IPS-NIHi7 (cell line): ENCODE measurements at regions not wholly inside any gene's neighbourhood (a gene's known extent, or its start where the extent isn't known, plus 50 kb on each side); places are given as distances from the start of the nearest gene placed in this dataset.

ENCODE experiments used
- DNase-seq: peaks from one replicate; pipeline ENCODE4 v3.0.0; 2012; ENCODE audit warnings: mixed read lengths; ENCODE audit errors: extremely low spot score

DNA sequence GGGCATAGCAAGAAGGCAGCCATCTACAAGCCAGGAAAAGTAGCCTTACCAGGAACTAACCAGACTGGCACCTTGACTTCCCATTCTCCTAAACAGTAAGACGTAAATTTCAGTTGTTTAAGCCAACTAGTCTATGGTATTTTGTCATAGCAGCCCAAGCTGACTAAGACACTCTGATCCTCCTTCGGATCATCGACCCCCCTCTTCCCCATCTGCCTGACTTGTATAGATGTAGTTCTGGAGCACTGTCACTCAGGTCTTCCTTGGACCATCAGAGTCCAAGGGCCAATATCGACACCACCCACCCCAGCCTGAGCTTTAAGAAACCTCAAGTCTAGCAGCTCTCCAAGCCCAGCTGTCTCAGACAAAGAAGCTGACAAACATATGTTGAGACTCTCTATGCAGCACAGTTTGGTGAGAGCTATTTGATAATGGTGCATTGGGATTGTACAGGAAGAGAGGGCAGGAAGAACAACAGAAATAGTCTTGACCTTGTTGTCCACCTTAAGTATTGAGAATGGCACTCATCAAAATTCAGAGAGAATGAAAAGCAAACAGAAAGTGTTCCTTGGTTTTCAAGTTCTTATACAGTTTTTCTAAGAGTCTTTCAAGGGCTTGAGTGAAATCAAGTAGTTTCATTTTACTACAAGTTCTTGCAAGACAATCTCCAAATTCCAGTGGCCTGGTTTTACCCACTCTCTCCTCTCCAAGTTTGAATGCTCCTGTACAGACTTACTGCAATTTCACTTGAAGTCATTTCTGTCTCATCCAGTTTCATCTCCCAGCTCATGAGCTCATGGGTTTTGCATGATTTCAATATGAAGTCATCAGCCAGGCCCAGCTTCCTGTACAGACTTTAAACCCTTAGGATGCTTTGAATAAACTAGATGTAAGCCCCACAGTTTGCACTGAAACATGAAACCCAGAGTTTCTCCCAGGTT is 122.3 kb upstream of the RAI14 start:
- DNase-seq = no peak

DNA sequence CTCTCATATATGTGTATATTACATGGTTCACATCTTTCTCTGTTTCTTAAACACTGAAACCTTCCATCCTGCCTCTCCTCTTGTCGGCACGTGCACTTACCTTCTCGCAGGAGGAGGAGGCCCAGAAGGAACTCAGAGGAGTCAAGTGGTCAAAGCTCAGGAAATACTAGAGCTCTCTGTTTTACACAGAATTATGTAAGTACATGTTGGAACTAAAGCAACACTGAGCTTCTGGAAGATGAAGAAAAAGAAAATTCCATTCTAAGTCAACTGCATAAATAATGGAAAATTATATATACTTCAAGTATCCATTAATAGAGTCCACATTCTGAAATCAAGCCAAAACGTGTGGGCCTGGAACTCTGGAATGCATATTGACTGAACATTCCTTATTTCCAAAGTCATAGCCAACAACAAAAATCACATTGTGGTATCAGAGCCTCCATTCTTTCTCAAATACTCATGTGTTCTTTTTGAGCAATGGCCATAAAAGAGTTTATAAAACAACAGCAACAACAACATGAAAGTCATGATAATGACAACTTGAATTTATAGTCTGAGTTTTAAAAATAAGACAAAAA is 121.5 kb upstream of the RAI14 start:
- DNase-seq = no peak

DNA sequence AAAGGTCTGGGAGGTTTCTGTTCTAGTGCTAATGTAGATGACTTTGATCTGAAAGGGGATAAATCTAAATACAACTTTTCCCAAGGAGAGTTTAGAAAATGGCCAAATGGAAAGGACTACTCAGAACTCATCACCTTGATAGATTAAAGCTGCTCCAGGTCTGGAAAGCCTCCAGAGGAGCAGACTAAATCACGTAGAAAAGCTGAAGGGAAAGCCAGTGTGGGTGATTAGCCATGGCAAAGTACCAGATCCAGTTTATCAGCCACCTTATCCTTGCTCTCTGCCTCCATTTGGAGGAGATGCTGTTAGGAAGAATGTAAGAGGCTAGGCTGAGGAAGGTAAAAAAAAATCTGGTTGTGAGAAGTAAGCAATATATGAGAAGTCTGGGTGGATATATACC is 120.7 kb upstream of the RAI14 start:
- DNase-seq = no peak

DNA sequence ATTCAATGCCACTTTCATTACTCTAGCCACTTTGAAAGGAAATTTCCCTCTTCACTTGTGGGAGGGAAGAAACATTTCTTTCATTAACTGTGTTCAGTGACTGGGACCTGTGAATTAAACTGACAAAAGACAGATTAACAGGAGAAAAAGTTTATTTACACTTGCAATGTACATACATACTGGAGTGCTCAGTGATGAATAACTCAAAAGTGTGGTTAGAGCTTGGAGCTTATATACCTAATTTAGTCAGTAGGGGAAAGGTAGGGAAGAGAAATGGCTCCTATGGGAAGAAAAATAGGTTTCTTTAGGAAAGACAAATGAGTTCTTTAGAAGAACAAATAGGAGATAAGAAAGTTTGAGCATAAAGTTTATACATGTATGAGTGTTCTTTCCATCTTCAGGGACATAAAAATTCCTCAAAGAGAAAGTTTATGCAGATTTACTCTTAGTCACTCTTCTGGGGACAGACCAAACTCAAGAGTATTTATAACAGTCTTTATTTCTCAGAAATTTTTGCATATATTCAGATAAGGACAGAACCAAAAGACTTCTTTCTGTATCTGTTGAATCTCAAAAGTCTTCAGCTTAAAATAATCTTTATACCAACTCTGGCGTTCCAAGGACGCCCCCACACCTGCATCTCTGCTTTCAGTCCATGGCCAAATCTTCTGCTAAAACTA is 120.0 kb upstream of the RAI14 start:
- DNase-seq = no peak

DNA sequence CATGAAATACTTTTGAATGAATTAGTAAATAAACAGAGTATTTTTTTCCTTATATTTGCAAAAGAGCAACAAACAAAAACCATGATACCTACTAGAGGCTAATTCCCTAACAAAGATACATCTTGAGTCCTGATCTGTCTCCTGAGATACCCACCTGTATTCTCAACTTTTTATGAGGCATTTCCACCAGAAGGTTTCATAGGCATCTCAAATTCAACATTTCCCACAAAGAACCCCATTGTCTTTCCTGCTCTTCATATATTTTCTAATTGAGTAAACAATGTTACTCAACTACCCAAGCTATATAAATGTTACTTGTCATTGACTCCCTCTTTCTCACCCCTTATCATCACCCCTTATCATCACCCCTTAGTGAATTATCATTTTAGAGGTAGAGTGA is 119.4 kb upstream of the RAI14 start:
- no peak for DNase-seq

DNA sequence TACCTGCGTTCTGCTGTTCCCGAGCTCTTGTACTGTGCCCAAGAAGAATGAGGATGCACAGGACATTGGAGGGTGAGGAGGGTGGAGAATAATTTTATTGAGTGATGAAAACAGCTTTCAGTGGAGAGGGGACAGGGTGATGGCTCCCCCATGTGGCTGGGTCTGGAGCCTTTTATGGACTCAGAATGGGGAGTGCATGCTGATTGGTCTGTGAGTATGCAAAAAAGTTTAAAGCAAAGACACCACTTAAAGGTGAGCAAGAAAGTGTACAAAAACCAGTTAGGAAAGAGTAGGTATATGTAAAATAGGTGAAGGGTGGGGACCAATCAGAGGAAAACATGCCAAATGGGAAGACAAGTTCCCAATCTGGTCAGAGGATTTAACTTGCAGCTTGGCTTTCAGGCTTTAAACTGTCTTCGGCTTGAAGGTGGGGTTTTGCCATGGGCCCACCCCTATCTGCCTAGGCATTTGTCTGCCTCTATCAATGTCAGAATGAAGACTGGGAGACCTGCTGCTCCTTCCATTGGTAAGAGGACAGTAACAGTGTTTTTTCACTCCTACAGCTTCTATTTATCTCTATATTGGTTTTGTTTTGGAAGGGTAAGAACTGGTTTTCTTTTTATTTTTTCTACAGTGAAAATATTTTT is 118.0 kb upstream of the RAI14 start:
- DNase-seq = no peak

DNA sequence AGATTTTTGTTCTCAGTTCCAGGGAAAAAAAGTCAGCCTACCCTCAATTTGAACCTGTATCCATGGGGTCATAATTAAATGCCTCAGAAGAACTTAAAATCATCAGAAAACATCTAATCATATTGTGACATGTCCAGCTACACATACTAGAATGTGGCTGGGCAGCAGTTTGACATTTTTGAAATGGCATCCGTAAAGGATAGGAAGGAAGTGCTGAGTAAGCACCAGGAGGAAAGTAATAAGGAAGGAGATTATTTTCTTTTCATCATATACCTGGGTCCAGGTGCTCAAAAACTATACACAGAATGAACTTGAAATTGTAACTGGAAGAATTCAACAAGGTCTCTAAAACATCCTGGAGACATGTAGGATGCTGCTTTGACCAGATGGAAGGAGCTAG is 116.9 kb upstream of the RAI14 start:
- DNase-seq = no peak

DNA sequence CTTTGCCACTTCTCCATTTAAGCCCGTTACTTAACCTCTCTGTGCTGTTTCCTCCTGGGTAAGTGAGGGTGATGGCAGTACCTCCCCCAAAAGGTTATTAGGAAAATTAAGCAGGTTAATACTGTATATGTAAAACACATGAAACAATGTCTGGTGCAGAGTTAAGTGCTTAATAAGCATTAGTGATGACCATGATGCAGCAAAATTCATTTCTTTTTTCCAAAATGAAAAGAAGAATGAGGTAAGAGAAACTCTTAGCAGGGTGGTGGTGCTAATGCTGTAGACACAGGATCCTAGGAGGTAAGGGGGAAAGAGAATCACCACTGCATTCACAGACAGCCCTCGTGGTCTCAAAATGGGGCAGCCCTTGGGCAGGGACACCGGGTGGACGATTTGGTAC is 115.1 kb upstream of the RAI14 start:
- no peak for DNase-seq

DNA sequence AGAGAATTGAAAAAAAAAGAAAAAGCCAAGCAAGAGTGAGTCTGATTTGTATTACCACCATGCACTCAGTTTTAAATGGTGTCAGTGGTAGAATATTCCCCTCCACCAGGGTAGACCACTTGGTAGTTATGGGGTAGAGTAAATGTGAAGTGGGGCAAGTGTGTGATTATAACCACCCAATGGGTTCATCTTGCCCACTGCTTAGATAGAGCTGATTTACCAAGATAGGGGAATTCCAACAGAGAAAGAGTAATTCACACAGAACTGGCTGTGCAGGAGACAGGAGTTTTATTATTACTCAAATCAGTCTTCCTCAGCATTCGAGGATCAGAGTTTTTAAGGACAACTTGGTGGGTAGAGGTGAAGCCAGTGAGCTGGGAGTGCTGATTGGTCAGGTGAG is 113.3 kb upstream of the RAI14 start:
- no peak for DNase-seq

DNA sequence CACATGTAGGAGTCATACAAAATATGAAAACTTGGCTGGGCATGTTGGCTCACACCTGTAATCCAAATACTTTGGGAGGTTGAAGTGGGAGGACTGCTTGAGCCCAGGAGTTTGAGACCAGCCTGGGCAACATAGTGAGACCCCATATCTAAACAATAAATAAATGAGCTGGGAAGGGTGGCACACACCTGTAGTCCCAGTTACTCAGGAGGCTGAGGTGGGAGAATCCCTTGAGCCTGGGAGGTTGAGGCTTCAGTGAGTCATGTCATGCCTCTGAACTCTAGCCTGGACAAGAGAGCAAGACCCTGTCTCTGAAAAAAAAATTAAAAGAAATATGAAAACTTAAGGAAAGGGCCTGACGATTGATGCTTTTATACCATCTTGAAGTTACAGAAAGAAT is 112.4 kb upstream of the RAI14 start:
- no peak for DNase-seq

DNA sequence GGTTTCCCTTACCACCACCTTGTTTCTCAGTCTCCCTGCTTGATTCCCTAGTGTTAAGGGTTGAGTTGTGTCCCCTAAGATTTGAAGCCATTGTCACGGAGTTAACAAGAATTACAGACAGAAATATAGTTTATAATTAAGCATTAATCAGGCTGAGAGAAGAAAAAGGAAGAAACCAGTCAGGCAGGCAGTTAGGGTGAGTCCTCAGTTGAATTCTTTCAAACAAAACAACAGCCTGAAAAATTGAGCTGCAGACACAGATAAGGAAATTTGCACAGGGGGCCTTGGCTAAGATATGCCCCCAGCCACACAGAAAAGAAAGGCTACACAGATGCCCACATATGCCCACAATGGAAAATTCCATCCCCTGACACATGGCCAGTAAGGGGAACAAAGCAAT is 111.7 kb upstream of the RAI14 start:
- DNase-seq = no peak

DNA sequence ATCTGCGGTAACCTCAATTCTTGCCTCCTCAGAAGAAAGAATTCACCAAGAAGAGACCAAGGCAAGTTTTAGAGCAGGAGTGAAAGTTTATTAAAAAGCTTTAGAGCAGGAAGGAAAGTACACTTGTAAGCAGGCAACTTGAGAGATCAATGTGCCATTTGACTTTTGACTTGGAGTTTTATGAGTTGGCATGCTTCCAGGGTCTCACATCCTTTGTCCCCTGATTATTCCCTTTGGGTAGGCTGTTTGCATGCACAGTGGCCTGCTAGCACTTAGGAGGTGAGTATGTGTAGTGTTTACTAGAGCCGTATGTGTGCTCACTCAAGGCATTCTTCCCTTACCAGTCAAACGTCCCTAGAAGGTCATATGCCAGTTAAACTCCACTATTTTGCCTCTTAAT is 111.0 kb upstream of the RAI14 start:
- DNase-seq = no peak

DNA sequence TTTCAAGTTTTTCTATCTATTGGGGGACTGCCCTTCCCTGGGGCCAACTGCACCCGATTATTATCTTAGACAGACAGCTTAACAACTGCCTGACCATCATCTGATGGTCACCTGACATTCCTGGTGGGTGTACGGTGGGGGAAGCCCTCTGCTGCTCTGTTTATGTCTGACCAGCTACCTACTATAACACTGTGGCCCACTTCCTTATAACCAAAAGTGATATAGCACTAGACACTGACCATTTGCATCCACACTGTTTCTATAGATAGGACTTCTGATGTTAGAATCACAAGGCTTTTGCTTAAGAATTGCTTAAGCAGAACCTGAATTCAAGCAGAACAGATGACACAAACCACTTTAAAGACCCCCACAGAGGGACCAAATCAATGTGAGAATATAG is 110.5 kb upstream of the RAI14 start:
- DNase-seq = no peak

DNA sequence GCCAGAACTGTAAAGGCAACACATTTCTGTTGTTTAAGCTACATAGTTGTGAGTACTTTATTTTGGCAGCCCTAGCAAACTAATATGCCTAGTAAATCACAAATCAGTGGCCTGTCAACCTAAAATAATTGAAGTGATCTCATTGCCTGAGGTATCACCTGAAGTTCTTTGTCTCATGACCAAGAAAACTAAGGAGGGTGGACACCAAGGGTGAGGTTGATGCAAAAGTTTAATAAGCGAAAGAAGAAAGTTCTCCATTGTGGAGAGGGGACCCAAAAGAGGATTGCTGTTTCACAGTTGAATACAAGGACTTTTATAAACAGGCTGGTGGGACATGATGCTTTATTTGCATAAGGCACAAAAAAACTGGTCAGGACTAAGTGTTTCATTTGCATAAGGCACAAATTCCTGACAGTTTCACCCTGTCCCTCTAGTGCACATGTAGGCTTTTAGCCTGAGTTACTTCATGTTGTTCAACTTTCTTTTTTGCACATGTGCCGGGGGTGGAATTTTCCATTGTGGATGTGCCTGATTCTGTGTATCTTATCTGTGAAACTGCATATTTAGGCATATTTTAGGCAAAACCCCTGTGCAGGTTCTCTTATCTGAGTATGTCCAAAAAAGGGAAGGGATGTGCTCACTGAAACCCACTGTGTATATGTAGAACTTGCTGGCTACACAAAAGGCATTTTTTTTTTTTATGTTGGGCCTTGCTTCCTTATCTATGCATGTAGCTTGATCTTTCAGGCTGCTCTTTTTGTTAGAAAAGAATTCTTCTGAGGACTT is 108.6 kb upstream of the RAI14 start:
- no peak for DNase-seq

DNA sequence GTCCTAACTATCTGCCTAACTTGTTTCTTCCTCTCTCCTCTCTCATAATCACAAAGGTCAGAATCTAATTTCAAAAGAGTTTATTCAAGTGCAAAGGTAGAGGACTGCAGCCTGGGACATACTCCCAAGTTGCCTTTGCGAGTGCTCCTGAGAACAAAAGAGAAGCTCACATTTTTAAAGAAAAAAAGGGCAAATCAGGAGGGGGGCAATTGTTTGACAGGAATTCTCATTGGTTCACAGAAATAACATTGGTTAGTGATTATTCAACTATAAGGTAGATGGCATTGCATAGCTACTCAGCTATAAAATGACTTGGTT is 108.1 kb upstream of the RAI14 start:
- no peak for DNase-seq

DNA sequence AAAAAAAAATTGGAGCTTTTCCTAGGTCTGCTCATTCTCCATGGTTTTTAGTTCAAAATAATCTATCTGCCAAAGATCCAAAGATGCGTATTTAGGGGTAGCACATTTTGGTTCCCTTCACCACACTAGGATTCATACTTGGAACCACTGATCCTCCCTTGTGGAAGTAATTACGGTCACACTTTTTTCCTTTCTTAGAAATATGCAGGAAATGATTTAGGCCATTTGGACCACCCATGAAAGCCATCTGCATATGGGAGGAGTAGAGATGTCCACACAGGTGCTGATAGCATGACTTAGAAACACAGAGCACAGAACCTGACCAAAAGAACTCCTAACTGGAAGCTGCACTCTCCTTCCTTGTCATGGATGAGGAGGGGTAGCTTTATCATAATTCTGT is 105.9 kb upstream of the RAI14 start:
- no peak for DNase-seq

DNA sequence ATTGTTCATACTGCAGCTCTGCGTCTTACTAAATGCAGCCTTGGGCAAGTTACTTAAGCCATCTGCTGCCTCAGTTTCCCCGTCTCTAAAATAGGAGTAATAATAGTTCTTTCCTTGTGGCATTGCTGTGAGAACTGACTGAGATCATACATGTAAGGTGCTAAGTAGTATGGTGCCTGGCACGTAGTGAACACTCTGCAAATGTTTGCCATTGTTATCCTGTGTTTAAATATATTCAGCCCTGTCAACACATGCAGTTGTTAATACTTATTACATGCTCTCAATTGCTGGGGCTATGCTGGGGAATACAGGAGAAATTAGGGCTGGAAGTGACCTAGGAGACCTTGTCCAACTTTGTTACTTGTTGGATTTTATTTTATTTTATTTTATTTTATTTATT is 105.2 kb upstream of the RAI14 start:
- DNase-seq = no peak

DNA sequence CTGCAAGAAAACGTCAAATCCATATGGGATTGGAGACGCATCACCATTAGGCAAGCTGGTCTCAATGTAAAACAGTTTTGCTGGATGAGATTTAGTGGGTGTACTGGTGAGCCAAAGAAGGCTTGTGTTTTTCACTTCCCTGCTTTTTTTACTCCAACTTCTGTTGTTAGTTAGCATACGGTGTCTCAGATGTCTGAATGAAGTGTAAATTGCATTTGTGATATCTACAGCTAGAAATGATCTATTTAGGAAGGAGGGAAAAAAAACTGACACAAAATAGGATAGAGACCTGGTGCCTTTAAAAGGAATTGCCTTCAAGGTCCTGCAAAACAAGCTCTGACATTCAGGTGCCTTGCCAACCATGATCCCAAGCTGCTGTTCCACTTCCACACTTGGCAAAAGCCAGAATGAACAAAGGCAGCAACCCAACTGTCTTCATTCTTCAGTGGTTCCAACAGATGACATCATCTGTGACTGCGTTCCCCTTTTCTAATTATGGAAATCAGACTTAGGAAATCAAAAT is 104.2 kb upstream of the RAI14 start:
- no peak for DNase-seq

DNA sequence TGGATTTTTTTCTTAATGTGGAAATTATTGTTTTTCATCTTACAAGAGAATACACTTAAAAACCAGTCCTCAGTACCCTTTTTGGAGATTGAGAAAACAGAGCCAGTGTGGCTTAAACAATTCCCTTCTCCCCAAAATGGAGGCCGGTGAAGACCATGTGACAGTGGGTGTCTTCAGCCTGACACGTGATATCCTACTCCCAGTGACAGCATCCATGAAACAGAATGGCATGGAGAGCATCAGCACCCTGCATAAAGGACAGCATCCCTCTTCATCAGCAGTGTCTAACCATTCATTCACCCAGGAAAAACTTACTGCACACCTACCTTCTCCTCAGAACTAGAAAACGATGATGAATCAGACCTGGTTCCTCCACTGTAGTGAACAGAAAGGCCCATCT is 103.4 kb upstream of the RAI14 start:
- DNase-seq = no peak

DNA sequence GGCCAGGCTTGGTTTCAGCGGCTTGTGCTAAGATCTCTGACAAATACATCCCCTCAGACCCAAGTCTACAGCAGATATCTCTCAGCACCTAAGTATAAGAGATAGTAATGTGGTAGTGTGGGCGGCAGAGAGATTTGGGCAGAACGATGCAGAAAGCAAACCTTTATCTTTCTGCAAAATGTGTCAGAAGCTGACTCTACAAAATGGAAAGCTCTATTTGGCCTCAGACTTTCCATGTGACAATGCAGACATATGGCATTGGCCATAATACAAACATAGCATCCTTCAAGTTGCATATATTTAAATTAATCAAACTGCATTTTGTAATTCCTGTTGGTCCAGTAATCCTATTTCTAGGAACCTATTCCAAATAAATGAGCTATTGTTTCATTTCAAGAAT is 102.5 kb upstream of the RAI14 start:
- DNase-seq = no peak

DNA sequence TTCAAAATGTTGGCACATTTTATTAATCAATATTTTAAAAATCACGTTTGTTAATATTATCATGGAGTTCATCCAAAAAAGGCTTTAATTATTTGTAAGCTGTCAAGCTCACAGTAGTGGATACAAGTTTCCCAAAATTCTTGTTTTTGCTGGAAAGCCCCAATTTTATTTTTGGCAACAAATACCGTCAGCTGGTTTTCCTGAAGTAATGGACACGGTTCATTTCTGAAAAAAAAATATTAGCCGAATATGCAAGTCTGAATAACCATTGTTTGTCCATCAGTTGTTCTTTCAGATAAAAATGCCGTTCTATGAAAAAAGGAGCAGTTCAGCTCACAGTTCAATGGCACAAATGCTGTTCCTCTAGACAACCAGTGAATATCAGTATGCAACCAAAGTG is 101.5 kb upstream of the RAI14 start:
- DNase-seq = no peak
